ENCODE measurements at regions not wholly inside any gene's neighbourhood (a gene's known extent, or its start where the extent isn't known, plus 50 kb on each side); places are given as distances from the start of the nearest gene placed in this dataset.

DNA sequence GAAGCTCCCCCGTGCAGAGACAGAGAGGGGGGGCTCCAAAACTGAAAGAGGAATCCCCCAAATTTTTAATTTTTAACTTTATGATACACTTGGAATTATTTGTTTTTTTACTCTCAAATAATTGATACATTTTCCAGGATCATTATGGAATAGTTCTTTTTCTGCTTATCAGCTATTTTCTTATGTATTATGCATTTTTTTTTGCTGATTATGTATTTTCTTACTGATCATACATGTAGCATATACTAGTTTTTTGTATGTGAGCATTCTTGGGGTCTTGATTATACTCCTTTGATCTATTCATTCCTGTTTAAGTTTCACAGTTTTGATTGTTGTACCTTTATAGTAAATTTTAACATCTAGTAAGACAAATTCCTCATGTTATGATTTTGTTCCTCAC, 55.5 kb upstream of the LDHB start:
- DNase-seq (ENCODE audit: low read depth in 4 of 4, low spot score in 3 of 4) = no peak

DNA sequence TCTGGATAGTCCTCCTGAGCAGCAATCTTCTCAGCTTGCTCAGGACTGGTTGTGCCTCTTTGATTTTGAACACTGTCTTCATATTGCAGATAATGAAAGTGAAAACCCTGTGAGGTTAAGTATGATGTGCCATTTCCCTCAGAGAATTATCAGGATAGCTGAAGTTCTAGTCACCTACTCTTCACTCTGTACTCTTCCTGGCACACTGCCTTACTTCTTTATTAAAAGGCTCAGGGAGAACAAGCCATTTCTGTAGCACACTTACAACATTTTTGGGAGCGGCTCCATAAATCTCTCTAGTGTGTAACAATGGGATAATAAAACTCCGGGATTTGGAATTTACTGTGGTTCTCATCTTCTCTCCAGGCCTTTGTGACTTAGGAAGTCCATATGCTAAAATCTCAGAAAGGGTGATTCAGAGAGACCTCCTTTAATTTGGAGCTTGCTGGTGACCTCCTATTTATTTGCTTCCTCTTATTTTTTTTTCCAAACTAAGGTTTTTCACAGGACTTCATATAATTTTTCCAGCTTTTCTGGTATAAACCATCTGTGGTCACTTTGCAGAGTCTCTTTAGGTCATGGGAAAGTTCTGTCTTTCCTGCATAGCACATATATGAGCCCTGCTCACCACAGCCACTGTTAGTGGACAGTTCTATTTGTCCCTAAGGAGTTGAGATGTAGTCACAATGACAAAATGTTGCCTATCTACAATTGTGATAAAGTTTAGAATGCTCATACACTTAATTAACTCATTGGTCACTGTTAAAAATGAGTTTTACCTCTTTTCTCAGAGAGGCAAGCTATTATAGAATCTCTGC, 53.5 kb upstream of the LDHB start:
- DNase-seq (ENCODE audit: low read depth in 4 of 4, low spot score in 3 of 4) = peak in 1 of 4 donors; percentile 47

Data from right renal pelvis (tissue), 4 donors.